NCI-H345 (cell line): ENCODE measurements at regions not wholly inside any gene's neighbourhood (a gene's known extent, or its start where the extent isn't known, plus 50 kb on each side); places are given as distances from the start of the nearest gene placed in this dataset.
"Not testable (repeated sequence)": the region's sequence is repeated elsewhere in the genome, so short reads cannot be mapped to it uniquely, and the experiment has no call there.

Experiments used
- DNase-seq: peaks from one replicate; lab custom pipeline; 2025; lab: John Stamatoyannopoulos, UW

DNA sequence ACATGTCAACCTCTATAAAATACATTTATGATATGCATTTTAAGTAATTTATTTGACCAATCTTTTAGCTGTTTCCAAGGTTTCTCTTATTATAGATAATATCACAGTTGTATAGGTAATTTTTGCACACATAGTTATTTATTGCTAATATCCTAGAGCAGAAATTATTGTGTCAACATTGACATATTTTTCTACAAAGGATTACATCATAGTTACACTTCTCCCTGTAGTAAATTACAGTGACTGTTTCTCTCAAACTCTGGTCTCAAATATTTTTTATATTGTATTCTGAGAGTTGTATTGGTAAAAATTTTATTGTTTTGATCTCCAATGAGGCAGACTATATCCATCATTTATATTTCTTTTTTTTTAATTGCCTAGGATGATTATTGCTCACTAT lies 714.4 kb upstream of the CDH6 start:
- no peak for DNase-seq

DNA sequence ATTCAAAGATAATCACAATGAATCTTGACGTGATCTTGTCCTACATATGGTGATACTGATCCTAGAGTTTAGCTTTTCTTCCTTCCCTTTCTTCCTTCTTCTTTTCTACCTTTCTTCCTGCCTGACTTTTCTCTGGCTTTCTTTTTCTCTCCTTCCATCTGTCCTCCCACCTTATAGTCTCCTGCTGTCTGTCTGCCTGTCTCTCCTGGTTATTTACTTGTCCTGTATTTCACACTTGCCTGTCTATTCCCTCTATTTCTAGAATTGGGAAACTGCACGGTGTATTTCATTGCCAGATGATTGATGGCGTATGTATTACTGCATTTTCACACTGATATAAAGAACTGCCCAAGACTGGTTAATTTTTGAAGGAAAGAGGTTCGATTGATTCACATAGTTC lies 718.1 kb upstream of the CDH6 start:
- no peak for DNase-seq

DNA sequence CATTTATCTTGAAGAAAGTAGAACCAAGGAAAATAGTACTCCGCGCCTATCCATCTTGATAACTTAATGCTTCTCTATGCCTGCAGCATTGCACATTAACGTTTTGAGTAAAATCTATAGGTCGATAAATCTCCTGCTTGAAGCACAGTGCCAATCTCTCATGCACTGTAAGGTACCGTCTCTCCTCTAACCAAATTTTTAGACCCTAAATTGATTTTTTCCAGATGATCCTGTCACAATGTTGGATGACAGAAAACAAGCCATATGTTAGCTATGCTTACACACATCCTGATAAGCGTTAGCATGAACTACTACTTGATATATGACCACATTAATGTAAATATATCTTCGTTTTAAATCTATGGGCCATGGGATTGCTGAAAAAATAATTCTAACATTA lies 723.8 kb upstream of the CDH6 start:
- no peak for DNase-seq

DNA sequence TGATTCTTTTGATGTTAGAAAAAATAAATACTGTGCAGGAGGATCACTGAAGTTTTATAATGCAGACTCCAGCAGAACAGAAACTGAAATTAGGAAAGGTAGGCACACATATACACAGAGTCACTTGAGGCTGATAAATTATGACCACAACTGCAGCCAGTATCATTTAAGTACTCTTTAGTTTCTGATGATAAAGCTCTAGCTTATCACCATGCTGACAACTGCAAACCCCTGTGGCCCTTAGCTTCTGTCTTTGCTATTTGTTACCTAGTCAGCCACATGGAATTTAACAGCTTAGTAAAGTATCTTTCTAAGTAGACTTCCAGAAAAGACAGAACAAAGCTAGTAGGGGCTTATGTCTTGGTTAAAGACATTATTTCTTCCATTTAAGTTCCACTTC lies 734.8 kb upstream of the CDH6 start:
- DNase-seq = no peak

DNA sequence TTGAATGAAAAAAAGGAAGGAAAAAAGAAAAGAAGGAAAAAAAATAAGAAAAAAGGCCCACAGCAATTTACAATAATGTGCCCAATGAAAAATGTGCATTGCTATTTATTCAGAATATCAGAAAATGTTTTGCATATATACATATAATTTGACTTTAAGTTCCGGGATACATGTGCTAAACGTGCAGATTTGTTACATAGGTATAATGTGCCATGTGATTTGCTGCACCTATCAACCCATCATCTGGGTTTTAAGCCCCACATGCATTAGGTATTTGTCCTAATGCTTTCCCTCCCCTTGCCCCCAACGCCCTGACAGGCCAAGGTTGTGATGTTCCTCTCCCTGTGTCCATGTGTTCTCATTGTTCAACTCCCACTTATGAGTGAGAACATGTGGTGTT lies 738.0 kb upstream of the CDH6 start:
- DNase-seq = not testable (repeated sequence)

DNA sequence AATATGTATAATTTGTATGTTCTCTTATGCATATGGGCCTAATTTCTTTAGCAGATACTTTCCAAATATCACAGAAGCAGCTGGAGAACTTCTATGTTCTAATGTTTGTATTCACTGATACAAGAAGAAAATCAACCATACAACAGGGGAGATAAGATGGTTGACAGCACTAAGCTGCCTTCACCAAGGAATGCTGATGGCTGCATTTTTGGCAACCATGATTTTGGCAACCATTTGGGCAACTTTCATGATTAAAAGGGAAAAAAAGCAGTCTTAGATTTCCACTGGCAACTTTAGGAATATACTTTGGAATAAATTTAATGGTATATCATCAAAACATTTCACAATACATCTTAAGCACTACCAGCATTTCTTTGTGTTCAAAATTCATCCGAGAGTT lies 740.3 kb upstream of the CDH6 start:
- DNase-seq = no peak

DNA sequence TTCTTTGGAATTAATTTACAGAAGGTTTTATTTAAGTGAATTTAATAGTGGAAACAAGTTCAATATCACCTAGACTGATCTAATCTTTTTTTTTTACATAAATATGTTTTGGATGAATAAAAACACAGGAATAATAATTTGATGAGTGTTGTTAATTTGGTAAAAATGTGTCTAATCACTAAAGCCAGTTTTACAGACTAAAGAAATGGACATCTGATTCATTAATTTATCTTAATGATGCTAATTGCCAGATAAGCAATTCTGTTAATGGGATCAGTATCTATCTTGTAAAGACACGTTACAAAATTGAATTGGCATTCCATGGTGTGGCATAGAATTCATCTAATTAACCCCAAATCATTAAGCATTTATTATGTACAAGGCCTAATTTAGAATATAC lies 743.3 kb upstream of the CDH6 start:
- no peak for DNase-seq

DNA sequence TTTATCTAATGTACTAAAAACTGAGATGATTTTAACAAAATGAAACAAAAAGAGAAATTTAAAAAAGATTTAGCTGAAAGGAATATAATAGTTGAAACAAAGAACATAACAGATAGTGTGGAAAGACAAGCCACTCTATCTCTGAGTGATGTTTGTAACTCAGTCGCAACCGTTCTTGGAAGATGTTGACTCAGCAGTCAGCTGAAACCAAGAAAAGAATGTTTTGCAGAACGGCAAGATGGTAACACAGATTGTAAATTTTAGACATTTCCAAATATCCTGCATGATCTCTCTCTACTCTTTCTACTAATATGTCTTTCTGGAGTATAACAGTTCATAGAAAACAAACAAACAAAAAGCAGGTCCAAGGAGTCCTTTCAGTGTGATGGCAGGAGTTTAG lies 746.1 kb upstream of the CDH6 start:
- no peak for DNase-seq

DNA sequence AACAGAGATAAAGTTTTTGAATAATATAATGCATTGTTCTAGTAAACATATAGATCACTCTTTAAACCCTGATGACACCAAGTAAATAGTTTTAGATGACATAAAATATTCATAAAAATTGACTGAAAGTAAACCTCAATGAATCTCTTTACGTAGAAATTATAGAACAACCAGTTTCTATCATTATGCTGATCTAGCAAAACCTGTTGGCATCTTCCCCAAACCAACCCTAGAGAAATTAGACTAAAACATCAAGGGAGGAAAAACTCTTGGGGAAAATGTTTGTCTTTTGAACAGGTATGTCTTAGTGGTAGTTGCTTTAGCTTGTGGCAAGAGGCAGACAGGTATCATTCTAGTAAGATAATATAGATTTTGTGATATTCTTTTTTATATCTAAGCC lies 747.0 kb upstream of the CDH6 start:
- DNase-seq = no peak

DNA sequence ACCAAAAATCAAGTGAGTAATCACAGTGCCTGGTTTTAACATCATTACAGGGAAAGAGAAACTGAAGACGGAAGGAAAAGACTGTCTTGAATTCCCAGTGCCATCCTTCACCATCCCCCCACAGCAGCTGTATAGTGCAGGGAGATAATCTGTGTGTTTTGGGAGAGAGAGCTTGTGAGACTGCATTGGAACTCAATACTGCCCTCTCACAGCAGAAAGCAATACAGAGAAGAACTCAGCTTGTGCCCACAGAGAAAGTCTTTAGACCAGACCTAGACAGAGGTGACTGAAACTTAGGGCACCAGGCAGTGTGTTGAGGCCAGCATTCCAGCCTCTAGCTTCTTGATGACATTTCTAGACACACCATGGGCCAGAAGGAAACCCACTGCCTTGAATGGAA lies 754.7 kb upstream of the CDH6 start:
- no peak for DNase-seq

DNA sequence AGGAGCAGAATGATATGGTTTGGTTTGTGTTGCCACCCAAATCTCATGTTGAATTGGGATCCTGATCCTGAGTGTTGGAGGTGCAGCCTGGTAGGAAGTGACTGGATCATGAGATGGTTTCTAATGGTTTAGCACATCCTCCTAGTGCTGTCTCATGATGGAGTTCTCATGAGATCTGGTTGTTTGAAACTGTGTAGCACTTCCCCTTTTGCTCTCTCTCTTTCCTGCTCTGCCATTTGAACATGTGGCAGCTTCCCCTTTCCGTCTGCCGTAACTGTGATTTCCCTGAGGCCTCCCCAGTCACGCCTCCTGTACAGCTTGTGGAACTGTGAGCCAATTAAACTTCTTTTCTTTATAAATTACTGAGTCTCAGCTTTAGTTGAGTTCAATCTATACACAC lies 756.8 kb upstream of the CDH6 start:
- DNase-seq = no peak

DNA sequence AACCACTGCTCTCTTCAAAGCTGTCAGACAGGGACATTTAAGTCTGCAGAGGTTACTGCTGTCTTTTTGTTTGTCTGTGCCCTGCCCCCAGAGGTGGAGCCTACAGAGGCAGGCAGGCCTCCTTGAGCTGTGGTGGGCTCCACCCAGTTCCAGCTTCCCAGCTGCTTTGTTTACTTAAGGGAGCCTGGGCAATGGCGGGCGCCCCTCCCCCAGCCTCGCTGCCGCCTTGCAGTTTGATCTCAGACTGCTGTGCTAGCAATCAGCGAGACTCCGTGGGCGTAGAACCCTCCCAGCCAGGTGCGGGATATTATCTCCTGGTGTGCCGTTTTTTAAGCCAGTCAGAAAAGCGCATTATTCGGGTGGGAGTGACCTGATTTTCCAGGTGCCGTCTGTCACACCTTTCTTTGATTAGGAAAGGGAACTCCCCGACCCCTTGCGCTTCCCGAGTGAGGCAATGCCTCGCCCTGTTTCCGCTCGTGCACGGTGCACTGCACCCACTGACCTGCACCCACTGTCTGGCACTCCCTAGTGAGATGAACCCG lies 764.5 kb upstream of the CDH6 start:
- not testable (repeated sequence) for DNase-seq

DNA sequence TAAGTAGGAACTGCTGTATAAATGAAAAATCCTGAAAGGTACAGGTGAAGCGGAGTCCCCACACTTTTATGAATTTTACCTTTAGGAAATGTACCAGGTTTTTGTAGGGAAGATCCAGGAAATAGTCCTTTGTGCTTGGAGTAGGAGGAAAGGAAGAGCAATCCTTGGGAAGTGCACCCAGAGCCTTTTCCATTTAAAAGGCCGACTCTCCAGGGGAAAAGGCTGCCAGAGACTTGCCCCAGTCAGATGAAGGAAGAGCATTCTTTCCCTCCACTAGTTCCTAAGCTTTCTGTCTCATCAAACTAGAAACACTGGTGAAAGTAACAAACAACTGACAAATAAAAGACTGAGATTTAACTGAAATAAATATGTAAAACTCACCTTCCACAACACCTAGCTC lies 779.4 kb upstream of the CDH6 start:
- DNase-seq = no peak

DNA sequence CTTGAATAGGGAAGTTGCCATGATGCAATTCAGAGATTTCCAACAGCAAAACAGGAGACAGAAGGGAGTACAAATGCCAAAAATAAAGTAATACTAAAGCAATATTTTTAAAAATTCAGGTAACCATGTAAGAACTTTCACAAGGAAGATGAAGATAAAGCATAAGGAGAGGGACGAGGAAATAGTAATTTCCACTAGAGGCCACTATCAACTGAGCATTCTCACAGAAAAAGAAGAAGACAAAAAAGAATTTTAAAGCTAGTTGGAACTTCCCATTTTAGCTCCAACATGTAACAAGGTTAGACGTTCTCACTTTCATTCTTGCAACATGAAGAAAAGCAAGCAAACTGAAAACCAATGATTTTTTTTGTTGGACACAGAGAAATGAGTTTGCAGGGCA lies 779.9 kb upstream of the CDH6 start:
- DNase-seq = no peak

DNA sequence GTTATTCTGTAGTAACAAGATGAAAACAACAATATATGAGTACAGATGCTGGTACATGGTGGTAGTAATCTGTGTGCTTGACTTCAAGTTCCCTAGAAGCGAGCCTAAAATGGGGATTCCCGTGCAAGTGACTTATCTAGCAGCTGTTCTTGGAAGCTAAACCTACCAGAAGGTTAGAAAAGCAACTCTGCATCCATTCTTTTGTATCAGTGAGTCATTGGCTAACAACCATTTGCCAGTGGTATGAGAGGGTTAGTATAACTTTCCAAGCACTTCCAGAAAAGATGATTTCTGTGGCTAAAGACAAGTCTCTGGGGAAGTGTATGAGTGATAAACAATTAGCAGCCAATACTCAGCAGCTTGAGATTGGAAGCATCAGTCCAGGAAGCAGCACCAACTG lies 787.7 kb upstream of the CDH6 start:
- no peak for DNase-seq

DNA sequence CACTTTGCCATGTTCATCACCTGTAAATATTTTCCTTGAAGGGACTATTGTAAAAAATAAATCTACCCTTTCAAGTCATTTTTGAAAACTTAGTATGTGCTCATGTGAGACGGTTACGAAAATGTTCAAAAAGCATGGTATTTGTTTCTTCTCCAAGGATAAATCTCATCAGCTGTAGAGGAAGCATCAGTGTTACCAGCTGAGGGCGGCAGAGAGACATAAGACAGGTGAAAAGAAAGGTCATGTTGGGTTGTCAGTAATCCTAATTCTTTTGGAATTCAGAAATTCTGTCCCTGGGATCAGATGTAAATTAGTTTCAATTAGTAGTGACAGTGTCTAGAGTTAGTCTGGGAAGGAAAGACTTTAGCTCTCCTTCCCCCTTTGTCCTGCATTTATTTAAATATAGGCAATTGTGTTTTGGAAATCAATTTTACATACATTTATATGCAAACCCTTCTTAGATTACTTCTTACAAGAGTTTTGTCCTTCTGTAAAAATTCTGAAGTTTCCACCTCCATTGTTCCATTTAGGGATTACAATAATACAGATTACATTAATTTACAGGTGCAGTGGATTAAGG lies 791.9 kb upstream of the CDH6 start:
- peak; percentile 38 for DNase-seq

DNA sequence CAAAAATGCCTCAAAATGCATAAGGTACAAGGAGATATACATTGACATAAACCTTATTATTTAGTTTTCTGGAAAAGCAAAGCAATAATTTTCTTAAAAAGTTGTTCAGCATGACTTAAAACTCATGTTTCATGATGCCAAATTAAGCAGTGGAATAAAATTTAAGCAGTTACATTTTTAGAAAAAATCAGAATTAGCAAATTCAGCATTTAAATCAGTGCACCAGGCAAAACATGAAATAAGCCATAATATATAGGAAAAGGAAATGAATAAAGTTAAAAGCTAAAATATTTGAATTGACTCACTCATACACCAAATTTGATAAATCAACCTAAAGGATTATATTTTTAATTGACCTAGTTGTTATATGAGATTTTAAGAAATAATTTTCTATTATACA lies 795.1 kb upstream of the CDH6 start:
- no peak for DNase-seq

DNA sequence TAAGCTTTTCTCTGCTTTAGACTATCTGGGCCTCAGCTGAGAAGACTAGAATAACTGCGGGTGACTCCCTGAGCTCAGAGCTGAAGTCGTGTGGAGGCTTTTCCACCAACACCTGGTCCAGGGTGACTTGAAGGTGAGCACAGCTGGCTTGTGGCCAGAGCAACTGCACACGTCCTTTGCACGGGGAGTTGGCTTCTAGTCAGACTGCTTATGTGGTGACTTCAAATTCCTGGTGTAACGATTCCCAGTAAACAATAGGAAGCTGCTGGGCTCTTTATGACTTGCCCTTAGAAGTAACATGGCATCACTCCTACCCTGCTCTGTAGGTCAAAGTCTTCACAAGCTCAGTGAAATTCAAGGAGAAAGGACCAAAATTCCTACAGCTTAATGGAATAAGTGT lies 800.6 kb upstream of the CDH6 start:
- DNase-seq = no peak

DNA sequence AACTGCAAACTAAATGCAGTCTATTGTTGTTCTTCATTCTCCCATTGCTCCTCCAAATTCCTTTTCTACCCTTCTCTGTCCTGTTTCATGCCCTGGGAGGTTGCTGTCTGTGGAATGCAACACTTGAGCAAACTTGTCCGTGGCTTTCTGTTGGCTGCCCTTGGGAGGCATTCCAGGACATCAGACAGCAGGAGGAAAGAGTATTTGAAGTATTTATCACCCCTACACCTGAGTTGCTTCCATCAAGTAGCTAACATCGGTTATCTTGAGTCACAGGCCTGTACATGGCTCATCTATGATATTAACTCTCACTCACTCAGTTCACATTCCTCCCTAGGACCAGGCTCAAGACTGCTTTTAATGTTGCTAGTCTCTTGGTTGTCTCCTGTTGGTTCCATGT lies 803.4 kb upstream of the CDH6 start:
- no peak for DNase-seq

DNA sequence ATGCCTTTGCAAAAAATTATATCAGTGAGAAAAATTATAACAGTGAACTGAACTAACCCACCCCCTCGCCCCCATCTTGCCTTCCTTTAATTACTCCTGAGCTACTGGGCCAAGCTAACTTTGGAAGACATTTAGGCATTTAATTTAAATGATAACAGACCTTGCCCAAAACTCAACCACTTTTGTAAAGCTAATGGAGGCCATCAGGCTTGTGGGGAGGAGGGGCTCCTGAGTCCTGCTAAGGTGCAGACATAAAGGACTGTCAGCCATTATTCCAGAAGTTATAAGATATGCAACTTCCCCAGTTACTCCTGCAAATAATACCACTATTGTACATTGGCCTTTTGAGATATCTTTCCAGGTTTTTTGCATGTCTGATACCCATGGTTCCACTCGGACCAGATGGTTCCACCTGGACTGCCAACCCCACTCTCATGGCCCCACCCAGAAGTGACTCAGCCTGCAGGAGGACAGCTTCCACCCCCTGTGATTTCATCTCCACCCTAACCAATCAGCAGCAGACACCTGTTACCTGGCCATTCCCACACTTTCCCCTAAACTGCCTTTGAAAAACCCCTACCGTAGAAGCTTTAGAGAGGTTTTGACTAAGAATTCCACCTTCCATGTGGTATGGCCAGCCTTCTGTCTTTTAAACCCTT lies 805.4 kb upstream of the CDH6 start:
- DNase-seq = no peak

DNA sequence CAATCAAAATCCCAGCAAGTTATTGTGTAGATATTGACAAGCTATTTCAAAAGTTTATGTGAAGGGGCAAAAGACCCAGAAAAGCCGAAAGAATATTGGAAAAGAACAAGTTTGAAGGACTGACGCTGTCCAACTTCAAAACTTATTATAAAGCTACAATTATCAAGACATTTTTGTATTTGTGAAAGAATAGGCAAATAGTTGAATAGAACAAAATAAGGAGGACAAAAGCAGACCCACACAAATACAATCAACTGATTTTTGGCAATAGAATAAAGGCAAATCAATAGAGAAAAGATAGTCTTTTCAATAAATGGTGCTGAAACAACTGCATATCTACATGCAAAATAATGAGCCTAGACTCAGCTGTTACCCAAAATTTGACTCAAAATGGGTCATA lies 807.7 kb upstream of the CDH6 start:
- no peak for DNase-seq

DNA sequence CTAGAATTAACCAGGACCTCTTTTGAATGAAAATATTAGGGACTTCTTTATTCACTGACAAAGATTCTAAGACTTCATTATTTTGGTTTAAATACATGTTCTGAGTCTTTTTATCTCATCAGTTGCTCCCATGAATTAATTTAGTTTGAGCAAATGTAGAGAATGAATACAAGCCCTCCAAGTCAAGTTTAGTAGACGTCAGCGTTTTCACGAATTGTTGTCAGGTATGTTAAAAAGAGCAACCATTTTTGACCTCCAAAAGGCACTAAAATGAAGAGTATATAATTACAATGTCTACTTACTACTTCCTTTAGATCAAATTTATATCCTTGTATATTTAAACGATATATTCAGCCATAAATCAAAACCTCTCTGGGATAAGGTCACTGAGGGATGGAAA lies 809.3 kb upstream of the CDH6 start:
- no peak for DNase-seq

DNA sequence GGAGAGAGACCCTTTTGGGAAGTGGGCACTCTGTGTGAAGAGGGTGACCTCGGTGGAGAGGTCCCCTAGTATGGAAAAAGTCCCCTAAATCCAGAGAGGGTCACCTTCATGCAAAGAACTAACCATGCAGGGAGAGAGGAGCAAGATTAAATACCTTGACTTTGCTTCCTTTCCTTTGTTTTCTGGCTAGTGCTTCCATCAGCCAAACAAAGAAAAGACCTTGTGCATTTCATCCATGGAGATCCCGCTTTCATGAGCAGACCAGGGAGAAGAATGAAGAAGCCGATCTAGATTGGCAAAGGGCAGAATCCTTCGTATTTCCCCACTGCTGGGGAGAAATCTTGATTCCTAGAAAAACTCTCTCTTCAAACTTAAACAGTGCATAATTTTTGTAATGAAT lies 813.3 kb upstream of the CDH6 start:
- DNase-seq = no peak

DNA sequence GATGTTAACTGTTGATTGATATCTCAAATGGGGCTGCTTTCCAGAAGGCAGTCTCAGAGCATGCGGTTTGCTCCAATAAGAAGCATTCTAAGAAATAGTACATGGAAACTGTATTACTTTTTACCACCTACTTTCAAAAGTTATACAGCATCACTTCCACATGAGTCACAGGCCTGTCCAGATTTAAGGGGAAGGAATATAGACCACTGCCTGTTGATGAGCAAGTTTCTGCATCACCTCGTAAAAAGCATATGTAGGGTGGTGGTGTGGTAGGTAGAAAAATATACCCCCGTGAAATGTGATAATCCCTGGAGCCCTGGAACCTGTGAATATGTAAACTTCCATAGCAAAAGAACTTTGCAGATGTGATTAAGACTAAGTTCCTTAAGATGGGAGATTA lies 816.6 kb upstream of the CDH6 start:
- DNase-seq = no peak
